ENCODE measurements at regions not wholly inside any gene's neighbourhood (a gene's known extent, or its start where the extent isn't known, plus 50 kb on each side); places are given as distances from the start of the nearest gene placed in this dataset.
A peak's percentile ranks its signal among the peaks of the same experiment; 100 is the strongest.

- no peak for DNase-seq (ENCODE audit: low read depth)
- in situ Hi-C loops (cut with HindIII; ENCODE audit: low pct_unique_long_range_greater_than_20kb, low sequenced_read_pairs): no loop called here
Observed at GRCh38 chr2:66862885-66863650, 428.1 kb downstream of the MEIS1 start.

GRCh38 chr2:66865161-66865560 lies 430.2 kb downstream of the MEIS1 start:
- no peak for DNase-seq (ENCODE audit: low read depth)
- in situ Hi-C loops (cut with HindIII; ENCODE audit: low pct_unique_long_range_greater_than_20kb, low sequenced_read_pairs): no loop called here

GRCh38 chr2:66866331-66867062 lies 431.6 kb downstream of the MEIS1 start:
- in situ Hi-C loops (cut with HindIII; ENCODE audit: low pct_unique_long_range_greater_than_20kb, low sequenced_read_pairs): no loop called here
- DNase-seq (ENCODE audit: low read depth): no peak

- no peak for DNase-seq (ENCODE audit: low read depth)
- in situ Hi-C loops (cut with HindIII; ENCODE audit: low pct_unique_long_range_greater_than_20kb, low sequenced_read_pairs): no loop called here
Observed at GRCh38 chr2:66867063-66867441, 432.1 kb downstream of the MEIS1 start.

GRCh38 chr2:66869076-66869475 lies 434.2 kb downstream of the MEIS1 start:
- in situ Hi-C loops (cut with HindIII; ENCODE audit: low pct_unique_long_range_greater_than_20kb, low sequenced_read_pairs): no loop called here
- no peak for DNase-seq (ENCODE audit: low read depth)

- no peak for DNase-seq (ENCODE audit: low read depth)
- in situ Hi-C loops (cut with HindIII; ENCODE audit: low pct_unique_long_range_greater_than_20kb, low sequenced_read_pairs): no loop called here
Observed at GRCh38 chr2:66872081-66872985, 437.4 kb downstream of the MEIS1 start.

- no peak for DNase-seq (ENCODE audit: low read depth)
- in situ Hi-C loops (cut with HindIII; ENCODE audit: low pct_unique_long_range_greater_than_20kb, low sequenced_read_pairs): no loop called here
Observed at GRCh38 chr2:66872986-66873754, 438.2 kb downstream of the MEIS1 start.

- in situ Hi-C loops (cut with HindIII; ENCODE audit: low pct_unique_long_range_greater_than_20kb, low sequenced_read_pairs): no loop called here
- no peak for DNase-seq (ENCODE audit: low read depth)
Observed at GRCh38 chr2:66874411-66874810, 439.5 kb downstream of the MEIS1 start.

GRCh38 chr2:66875941-66876462 lies 441.1 kb downstream of the MEIS1 start:
- in situ Hi-C loops (cut with HindIII; ENCODE audit: low pct_unique_long_range_greater_than_20kb, low sequenced_read_pairs): no loop called here

GRCh38 chr2:66885775-66886383 lies 451.0 kb downstream of the MEIS1 start:
- in situ Hi-C loops (cut with HindIII; ENCODE audit: low pct_unique_long_range_greater_than_20kb, low sequenced_read_pairs): no loop called here

More at GRCh38 chr2:66875941-66876462, 441.1 kb downstream of the MEIS1 start:
- DNase-seq (ENCODE audit: low read depth): no peak

GRCh38 chr2:66888246-66888645 lies 453.3 kb downstream of the MEIS1 start:
- in situ Hi-C loops (cut with HindIII; ENCODE audit: low pct_unique_long_range_greater_than_20kb, low sequenced_read_pairs): no loop called here
- no peak for DNase-seq (ENCODE audit: low read depth)

More at GRCh38 chr2:66885775-66886383, 451.0 kb downstream of the MEIS1 start:
- DNase-seq (ENCODE audit: low read depth): no peak

- in situ Hi-C loops (cut with HindIII; ENCODE audit: low pct_unique_long_range_greater_than_20kb, low sequenced_read_pairs): no loop called here
- peak; percentile 6 for DNase-seq (ENCODE audit: low read depth)
Observed at GRCh38 chr2:66888791-66889631, 454.1 kb downstream of the MEIS1 start.

- in situ Hi-C loops (cut with HindIII; ENCODE audit: low pct_unique_long_range_greater_than_20kb, low sequenced_read_pairs): no loop called here
- DNase-seq (ENCODE audit: low read depth): no peak
Observed at GRCh38 chr2:66889632-66889882, 454.6 kb downstream of the MEIS1 start.

GRCh38 chr2:66890166-66890742 lies 455.3 kb downstream of the MEIS1 start:
- in situ Hi-C loops (cut with HindIII; ENCODE audit: low pct_unique_long_range_greater_than_20kb, low sequenced_read_pairs): no loop called here
- no peak for DNase-seq (ENCODE audit: low read depth)

- in situ Hi-C loops (cut with HindIII; ENCODE audit: low pct_unique_long_range_greater_than_20kb, low sequenced_read_pairs): no loop called here
- no peak for DNase-seq (ENCODE audit: low read depth)
Observed at GRCh38 chr2:66895206-66895605, 460.3 kb downstream of the MEIS1 start.

- in situ Hi-C loops (cut with HindIII; ENCODE audit: low pct_unique_long_range_greater_than_20kb, low sequenced_read_pairs): no loop called here
- DNase-seq (ENCODE audit: low read depth): no peak
Observed at GRCh38 chr2:66896131-66896530, 461.2 kb downstream of the MEIS1 start.

- DNase-seq (ENCODE audit: low read depth): no peak
- in situ Hi-C loops (cut with HindIII; ENCODE audit: low pct_unique_long_range_greater_than_20kb, low sequenced_read_pairs): no loop called here
Observed at GRCh38 chr2:66897181-66897580, 462.3 kb downstream of the MEIS1 start.

Measured in Caki2 (cell line).